ENCODE measurements at regions not wholly inside any gene's neighbourhood (a gene's known extent, or its start where the extent isn't known, plus 50 kb on each side); places are given as distances from the start of the nearest gene placed in this dataset.
"Not testable (repeated sequence)": the region's sequence is repeated elsewhere in the genome, so short reads cannot be mapped to it uniquely, and the experiment has no call there.

DNA sequence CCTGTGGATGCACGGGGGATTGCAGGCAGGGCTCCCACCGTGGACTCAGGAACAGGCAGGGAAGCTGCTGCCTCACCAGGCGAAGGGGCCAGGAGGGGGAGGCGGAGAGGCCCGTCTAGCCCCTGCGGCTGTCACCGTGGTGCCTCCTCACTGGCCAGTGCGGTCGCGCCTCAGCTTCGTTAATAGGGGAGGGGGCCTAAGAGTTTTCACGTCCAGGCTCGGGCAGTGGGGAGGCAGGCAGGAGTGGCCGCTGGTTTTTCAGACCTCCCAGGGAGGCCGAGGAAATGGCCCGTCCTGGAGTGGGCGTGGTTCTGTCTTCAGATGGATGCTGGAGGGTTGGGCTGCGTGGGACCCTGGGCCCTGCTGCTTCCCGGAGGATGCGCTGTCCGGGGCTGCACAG is 91.1 kb upstream of the B3GAT1 start:
- DNase-seq (ENCODE audit: low read depth, low spot score): no peak

DNA sequence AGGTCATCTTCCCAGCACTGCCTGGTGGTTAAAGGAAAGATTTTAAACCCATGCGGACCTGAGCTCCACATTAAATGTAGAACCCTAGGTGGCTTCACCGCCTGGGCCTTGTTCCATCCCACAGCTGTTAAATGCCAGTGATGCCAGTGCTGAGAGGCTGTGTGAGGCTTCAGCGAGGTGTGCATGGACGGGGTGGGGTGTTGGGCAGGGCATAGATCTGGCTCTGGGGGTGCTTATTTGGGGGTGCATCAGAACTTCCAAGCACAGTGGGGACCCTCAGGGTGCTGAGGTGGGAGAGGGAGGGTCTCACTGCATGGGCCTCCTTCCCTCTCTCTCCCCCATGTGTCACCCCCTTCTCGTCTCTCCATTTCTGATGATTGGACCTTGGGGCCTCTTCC is 90.1 kb upstream of the B3GAT1 start:
- no peak for DNase-seq (ENCODE audit: low read depth, low spot score)

DNA sequence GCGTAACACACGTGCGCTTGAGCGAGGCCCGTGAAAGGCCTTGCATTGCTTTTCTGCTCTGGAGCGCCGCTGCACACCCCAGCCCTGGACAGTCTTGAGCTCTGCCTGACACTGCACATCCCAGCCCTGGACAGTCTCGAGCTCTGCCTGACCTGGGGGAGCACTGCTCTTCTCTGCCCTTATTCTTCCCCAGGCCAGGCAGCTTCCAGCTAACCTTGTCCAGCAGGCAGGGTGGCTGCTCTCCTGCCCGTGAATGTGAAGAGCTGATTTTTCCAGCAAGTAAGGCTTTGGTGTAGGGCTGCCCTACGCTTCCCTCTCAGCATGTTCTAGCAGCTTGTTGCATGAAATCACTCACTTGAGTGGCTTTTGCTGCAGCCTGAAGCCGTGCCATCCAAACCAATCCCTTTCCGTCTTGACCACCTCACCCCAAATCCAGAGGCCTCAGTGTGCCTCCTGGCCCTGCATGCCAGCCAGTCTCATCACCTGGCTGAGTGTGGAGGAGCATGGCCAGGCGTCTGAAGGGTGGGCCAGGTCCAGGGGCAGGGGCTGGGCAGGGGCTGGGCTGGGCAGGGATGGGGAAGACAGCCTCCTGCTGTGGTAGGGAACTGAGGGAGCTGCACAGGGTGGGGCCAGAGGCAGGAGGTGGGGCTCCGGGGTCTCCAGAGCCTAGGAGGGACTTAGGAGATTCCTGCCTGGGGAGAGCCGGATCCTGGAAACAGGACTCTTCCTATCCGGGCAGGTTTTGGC is 89.5 kb upstream of the B3GAT1 start:
- no peak for DNase-seq (ENCODE audit: low read depth, low spot score)

DNA sequence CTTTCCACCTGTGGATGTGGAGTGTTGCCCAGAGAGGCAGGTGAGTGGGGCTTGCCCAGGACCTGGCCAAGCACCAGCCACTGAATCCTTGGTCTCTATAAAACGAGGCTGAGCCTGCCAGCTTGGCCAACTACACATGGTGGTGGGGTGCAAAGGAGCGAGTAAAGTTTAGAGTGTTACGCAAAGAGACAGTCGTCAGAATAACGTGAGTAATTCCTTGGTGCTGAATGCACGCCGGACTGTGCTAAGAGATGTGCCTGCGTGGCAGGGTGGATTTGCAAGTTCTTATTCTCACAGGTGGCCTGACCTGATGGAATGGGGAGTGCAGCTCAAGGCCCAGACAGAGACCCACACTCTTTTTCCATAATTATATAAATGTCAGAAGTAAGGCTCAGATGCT is 88.6 kb upstream of the B3GAT1 start:
- DNase-seq (ENCODE audit: low read depth, low spot score): no peak

DNA sequence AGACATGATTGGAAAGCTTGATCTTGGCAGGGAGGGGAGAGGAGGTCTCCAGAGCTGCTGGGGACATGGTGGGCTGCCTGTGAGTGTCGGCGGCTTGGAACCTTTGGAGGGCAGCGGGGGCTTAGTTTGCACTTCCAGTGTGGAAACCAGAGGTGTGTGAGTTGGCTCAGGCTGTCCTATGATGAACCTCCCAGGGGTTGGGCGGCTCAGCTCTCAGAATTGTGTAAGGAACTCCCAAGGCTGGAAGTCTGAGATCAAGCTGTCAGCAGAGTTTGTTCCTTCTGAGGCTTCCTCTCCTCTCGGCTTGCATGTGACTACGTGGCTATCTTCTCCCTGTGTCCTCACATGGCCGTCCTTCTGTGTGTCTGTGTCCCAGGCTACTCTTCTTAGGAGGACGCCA is 87.9 kb upstream of the B3GAT1 start:
- DNase-seq (ENCODE audit: low read depth, low spot score): no peak

DNA sequence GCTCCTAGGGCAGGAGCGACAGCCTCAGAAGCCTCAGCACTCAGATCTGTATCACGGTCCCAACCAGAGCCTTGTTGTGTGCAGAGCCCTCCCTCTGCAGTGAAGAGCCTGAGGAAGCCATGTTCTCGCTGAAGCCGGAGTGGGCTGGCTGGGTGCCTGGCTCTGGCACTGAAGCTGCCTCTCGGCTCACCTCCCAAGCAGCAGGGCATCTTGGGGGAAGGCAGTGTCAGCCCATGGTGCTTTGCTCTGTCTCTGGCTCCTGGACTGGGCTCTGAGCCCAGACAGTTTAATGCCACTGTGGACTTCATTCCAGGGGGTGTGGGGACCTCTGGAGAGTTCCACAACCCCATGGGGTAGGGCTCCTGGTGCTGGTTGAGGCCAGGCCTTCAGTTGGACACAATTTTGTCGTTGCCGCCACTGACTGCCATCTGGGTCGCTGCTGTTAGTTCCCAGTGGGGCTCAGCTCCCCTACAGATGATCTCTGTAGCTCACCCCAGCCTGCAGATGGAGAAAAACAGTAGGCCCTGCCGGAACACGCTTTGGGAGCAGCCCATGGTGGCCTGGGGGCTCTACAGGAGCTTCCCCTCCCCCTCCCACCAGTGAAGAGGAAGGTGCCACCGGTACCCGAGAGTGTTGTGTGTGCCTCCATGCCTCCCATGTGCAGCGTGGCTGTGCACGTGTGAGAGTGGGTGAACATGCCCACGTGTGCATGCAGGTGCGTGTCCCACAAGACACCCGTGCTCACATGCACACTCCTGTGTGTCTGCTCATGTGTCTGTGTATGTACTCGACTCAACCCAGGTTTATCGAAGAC is 86.5 kb upstream of the B3GAT1 start:
- DNase-seq (ENCODE audit: low read depth, low spot score): no peak

DNA sequence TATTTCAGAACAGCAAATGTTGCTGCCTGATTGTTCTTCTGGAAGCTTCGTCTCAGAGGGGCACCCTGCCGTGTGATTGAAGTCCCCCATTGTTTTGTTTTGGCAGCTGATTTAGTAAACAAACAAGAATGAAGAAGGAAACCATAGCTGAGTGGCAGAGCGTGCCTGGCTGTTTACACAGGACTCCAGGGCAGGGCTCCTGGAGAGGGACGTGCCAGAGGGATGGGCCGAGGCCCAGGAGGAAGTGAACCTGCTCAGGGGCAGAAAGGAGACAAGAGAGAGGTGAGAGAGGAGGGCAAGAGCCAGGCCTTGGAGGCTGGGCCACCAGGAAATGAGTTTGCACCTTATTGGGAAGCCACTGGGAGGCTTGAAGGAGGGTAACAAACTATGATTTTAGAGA is 85.5 kb upstream of the B3GAT1 start:
- DNase-seq (ENCODE audit: low read depth, low spot score): no peak

DNA sequence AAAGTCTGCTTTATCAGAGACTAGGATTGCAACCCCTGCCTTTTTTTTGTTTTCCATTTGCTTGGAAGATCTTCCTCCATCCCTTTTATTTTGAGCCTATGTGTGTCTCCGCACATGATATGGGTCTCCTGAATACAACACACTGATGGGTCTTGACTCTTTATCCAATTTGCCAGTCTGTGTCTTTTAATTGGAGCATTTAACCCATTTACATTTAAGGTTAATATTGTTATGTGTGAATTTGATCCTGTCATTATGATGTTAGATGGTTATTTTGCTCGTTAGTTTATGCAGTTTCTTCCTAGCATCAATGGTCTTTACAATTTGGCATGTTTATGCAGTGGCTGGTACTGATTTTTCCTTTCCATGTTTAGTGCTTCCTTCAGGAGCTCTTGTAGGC is 84.0 kb upstream of the B3GAT1 start:
- DNase-seq (ENCODE audit: low read depth, low spot score): not testable (repeated sequence)

DNA sequence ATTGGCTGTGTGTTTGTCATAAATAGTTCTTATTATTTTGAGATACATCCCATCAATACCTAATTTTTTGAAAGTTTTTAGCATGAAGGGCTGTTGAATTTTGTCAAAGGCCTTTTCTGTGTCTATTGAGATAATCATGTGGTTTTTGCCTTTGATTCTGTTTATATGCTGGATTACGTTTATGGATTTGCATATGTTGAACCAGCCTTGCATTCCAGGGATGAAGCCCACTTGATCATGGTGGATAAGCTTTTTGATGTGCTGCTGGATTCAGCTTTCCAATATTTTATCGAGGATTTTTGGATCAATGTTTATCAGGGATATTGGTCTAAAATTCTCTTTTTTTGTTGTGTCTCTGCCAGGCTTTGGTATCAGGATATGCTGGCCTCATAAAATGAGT is 82.4 kb upstream of the B3GAT1 start:
- not testable (repeated sequence) for DNase-seq (ENCODE audit: low read depth, low spot score)

DNA sequence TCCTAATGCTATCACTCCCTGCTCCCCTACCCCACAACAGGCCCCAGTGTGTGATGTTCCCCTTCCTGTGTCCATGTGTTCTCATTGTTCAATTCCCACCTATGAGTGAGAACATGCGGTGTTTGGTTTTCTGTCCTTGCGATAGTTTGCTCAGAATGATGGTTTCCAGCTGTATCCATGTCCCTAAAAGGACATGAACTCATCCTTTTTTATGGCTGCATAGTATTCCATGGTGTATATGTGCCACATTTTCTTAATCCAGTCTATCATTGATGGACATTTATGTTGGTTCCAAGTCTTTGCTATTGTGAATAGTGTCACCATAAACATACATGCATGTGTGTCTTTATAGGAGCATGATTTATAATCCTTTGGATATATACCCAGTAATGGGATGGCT is 80.4 kb upstream of the B3GAT1 start:
- not testable (repeated sequence) for DNase-seq (ENCODE audit: low read depth, low spot score)

DNA sequence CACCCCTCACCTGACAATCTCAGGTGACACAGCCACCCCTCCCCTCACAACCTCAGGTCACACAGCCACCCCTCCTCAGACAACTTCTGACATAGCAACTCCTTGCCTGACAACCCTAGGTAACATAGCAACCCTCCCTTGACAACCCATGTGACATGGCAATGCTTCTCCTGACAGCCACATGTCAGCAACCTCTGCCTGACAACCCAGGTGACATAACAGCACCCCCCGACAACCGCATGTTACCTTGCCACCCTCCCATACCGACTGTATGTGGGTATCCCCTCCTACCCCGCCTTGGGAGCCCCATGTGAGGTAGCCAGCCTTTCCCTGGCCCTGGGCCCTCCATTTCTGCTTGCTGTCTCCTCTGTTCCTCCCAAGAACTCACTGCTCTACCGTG is 77.7 kb upstream of the B3GAT1 start:
- no peak for DNase-seq (ENCODE audit: low read depth, low spot score)

DNA sequence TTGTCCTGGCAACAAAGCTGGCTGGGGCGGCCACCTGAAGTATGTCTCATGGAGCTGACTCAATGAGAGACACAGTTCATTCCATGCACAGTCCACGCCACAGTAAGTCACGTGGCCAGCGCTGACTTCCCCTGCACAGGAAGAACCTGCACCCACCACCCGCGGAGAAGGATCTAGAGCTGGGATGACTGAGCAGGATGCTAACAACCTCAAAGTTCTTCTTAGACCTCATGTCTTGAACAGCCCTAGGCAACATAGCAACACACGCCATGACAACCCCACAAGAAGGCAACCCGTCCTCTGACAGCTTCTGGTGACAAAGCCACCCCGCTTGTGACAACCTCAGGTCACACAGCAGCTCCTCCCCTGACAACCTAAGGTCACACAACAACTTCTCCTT is 76.9 kb upstream of the B3GAT1 start:
- DNase-seq (ENCODE audit: low read depth, low spot score): no peak

DNA sequence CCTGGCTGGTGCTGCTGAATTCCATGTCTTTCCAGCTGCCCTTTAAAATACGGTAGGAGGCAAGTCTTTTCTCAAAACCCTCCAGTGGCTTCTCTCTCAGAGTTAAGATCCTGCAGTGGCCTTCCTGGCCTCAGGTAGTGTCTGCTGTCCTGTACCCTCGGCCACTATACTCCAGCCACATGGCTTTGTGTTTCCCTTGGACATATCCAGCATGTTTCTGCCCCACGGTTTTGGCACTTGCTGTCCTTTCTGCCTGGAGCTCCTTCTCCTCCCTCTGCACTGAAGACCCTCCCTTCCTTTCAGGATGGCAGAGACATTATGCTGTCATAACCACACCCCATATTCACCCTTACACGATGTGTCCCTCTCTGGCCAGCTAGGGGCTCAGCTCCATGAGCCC is 76.5 kb upstream of the B3GAT1 start:
- no peak for DNase-seq (ENCODE audit: low read depth, low spot score)

DNA sequence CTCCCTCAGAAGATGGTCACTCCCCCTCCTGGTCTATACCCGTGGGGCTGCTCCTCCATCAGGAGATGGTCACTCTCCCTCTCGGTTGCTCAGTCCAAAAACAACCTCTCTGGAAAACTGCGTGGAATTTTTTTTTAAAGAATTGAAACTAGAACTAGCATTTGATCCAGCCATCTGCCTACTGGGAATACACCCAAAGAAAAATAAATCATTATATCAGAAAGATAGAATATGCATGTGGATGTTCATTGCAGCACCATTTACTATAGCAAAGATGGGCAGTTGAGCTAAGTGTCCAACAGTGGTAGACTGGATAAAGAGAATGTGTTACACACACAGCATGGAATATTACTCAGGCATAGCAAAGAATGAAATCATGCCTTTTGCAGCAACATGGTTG is 75.7 kb upstream of the B3GAT1 start:
- no peak for DNase-seq (ENCODE audit: low read depth, low spot score)

DNA sequence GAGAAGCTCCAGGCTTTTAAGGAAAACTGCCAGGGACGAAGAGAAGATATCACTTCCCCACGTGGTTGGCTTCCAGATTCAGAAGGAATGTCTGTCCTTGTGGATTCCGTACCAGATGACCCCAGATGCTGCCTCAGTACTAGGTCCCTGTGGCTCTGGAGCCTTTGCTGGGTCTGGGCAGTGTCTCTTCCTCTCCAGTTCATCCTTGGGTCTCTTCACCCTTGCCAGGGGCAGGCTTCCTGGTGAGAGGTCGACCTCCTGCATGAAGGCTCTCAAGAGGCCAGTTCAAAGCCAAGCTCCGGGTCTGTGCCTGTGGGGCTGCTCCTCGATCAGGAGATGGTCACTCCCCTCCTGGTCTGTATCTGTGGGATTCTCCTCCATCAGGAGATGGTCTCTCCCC is 74.7 kb upstream of the B3GAT1 start:
- DNase-seq (ENCODE audit: low read depth, low spot score): no peak

DNA sequence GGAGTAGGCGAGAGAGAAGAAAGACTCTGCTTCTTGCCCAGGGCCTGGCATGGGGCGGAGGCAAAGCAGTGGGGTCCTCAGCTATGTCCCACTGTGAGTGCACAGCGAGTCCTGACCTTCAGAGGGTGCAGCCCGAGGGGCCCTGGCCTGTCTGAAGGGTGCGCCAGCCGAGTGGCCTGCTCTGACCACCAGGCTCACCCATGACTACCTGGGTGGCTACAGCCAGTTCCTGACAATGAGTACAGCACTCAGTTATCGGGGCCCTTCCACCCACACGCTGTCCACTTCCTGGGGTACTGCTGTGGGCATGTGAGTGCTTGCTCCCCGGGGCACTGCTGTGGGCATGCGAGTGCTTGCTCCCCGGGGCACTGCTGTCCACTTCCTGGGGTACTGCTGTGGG is 74.1 kb upstream of the B3GAT1 start:
- no peak for DNase-seq (ENCODE audit: low read depth, low spot score)

DNA sequence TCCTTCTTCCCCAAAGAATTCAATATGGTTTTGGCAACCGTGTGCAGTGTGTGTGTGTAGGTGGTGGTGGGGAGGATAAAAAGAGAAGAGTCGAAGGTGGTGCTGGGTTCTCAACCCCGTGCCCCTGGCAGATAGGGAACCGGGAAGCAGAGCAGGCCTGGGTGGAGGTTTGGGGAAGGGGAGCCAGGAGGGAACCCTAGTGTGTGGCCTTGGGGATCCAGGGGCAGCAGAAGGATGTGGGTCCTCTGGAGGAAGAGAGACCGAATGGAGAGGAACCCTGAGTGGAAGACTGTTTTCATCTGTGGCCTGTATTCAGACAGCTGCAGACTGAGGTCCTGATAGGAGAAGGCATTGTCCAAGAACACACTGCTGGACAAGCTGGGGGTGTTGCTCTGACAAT is 73.3 kb upstream of the B3GAT1 start:
- no peak for DNase-seq (ENCODE audit: low read depth, low spot score)

DNA sequence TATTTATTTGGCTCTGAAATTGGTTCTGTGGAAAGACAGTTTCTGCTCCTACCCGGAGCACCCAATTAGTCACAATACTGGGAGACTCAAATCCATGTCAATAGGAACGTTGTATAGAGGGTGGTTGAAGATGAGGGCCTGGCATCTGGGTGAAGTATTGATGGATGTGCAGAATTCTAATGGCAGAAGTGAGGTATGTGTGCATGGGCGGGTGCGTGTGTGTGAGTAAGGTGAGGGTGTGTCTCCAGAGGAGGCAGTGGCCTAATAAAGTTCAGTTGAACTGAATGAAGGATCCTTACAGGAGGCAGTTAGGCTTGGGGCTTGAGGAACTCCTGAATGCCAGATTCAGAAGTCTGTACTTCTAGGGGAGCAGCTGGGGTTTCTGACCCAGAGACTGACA is 71.8 kb upstream of the B3GAT1 start:
- DNase-seq (ENCODE audit: low read depth, low spot score): no peak

DNA sequence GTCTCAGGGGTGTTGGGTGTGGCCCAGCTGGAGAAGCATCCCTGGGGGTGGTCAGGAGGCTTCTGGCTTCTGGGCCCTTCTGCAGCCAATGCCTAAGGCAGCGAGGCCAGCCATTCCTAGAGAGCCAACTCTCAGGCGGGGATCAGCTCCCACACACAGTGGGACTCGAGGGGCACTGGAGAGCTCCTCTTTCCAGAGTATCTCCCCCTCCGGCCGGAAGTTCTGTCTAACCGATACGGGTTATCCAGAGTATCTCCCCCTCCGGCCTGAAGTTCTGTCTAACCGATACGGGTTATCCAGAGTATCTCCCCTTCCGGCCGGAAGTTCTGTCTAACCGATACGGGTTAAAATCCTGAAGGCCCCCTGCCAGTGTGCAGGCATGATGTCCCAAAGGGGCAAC is 71.2 kb upstream of the B3GAT1 start:
- DNase-seq (ENCODE audit: low read depth, low spot score): no peak

DNA sequence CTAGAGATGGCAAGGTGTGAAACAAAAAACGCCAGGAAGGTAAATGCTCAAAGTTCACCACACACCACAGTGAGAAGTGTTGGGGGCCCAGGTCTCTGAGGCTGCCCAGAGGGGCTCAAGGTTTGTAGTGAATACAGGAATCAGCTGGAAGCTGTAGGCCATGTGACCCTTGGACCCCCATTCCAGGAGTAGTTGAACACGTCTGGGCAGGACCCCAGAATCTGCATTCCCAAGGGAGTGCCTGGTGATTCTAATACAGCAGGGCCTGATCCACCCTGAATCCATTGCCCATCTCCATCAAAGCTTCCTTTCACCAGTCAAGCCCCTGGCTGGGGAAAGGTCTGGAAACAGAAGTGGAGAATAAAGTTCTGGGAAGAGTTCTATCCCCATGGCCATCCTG is 70.8 kb upstream of the B3GAT1 start:
- DNase-seq (ENCODE audit: low read depth, low spot score): no peak

DNA sequence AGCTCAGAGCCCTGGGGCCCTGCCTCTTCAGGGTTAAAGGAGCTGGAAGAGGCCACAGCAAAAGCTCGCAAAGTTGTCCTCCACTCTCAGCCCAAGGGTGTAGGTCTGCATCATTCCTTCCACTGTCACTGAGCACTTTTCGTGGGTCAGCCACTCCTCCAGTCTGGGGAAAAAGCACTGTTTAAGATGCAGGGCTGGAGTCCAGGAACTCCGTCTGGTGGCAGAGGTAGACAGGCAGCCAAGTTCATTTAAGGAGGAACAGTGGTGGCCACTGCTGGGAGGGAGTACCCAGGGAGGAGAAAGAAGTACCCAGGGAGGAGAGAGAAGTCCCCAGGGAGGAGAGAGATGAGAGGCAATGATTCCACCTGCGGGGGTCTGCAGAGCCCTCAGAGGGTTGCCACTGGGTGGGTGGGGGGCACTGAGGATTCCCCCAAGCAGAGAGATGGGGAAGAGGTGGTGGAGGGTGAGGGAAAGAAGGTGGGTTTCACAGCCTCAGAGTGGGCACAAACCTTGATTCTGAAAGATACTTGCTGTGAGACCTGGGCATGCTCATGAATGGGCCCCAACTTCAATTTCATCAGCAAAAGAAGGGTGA is 70.0 kb upstream of the B3GAT1 start:
- DNase-seq (ENCODE audit: low read depth, low spot score): no peak

DNA sequence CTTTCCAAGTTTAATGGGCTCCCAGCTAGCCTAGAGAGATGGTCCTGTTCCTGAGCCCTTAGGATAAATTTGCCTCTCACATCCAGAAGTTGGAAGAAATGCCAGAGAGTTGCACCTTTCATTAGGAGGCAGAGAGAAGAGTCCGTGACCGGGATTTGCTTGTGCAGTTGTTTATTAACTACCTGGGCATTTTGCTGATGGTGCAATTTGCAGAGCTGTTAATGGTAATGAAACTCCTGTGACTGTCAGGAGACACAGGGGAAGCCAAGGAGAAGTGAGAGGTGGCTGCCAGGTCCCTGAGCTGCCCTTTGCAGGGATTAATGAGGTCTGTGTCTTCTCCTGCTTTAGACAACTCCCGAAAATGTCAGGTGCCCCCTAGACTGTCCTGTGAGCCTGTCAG is 69.1 kb upstream of the B3GAT1 start:
- DNase-seq (ENCODE audit: low read depth, low spot score): no peak

DNA sequence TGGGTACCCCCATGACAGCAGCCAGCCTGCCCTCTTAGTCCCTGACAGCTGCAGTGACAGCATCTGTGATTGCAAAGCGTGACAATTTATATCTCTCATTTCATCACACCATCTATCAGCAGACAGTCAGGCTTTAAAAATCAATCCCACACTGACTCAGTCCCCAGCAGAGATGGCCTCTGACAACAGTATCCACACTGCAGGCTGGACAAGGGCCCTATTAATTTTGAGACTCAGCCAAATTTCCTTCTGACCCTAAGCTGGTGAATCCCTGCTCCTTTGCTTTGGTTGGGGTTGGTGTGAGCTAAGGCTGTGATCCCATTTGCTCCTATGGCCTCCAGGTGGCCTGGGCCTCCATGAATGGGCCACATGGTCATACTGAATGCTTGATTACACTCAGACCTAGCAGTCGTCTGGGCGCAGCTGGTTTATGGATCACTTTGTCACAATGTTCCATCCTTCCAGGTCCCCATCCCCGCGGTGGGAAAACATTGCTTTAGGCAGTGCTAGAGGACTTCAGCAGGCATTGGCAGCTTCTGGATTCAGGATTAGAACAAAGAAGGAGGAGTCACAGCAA is 68.2 kb upstream of the B3GAT1 start:
- no peak for DNase-seq (ENCODE audit: low read depth, low spot score)

All from activated CD4-positive, CD25-positive, alpha-beta regulatory T cell treated with anti-CD3 and anti-CD28 coated beads, Interleukin-2, amount 50 U/mL, for 16 hours (primary cell).